Activated CD4-positive, CD25-positive, alpha-beta regulatory T cell treated with anti-CD3 and anti-CD28 coated beads, Interleukin-2, amount 50 U/mL, for 72 hours (primary cell): ENCODE measurements at regions not wholly inside any gene's neighbourhood (a gene's known extent, or its start where the extent isn't known, plus 50 kb on each side); places are given as distances from the start of the nearest gene placed in this dataset.
"Not testable (repeated sequence)": the region's sequence is repeated elsewhere in the genome, so short reads cannot be mapped to it uniquely, and the experiment has no call there.

ENCODE experiments used
- DNase-seq: peaks from one replicate; pipeline ENCODE4 v3.0.0; 2021

DNA sequence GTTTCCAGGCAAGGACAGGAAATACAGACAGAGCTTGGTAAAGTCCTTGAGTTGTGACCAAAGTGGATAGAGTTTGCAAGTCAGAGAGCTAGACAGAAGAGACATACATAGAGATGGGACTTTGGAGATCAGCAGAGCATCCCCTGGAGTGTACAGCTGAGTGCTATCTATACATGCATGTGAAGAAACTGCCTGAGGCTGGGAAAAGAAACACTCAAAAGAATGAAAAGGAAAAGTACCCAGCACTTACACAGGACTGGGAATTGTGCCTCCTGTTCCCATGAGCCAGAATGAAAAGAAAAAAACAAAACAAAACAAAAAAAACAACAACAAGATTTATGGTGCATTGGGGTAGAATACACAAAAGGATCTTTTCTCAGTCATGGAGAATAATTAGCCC lies 606.4 kb downstream of the ZNF608 start:
- no peak for DNase-seq

DNA sequence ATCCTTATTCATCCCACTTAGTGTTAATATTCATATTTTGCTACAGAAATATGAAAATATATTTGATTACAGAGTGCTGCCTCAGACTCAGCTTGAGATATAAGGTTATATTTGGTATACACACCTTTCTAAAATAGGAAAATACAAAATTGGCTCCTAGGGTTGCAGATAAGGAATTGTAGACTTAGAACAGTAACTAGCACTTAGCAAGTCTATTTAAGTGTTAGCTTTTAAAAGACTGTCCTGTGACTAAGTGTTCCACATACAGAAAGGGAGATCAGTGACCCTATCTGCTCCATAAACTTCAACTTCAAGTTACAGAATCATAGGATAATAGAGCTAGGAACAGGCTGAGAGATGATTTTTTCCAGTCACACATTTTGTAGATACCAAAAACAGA lies 607.0 kb downstream of the ZNF608 start:
- no peak for DNase-seq

DNA sequence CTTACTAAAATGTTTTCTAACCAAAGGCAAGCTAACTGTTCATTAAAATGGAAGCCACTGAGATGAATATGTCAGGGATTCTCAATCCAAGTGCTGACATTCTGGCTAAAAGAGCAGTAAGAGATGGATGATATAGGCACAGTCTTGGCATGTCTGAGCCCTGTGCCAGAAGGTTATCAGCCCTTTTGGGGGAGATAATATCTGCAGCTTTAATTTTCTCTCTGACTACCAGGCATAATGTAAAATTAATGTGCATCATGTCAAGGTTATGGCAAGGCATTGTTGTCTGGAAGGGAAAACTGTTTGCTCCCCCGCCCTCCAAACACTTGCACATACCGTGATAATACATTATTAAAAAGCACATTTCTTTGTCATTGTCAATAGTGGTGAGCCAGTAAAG lies 609.8 kb downstream of the ZNF608 start:
- DNase-seq, result no peak

DNA sequence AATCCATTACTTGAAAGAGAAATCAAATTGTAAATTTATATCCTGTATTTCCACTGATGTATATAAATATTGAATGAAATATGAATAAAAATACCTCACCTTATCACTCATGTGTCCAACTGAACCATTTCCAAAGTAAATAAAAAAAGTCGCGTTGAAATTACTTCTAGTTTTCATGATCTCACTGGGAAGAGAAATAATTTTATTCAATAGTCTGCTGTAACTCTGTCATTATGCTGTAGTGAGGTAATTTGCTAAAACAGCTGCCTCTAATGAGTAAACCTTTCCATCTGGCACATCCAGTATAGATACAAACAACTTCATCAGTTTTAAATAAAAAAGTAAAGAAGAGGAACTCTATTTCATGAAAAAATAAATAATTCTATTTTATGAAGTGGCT lies 611.5 kb downstream of the ZNF608 start:
- no peak for DNase-seq

DNA sequence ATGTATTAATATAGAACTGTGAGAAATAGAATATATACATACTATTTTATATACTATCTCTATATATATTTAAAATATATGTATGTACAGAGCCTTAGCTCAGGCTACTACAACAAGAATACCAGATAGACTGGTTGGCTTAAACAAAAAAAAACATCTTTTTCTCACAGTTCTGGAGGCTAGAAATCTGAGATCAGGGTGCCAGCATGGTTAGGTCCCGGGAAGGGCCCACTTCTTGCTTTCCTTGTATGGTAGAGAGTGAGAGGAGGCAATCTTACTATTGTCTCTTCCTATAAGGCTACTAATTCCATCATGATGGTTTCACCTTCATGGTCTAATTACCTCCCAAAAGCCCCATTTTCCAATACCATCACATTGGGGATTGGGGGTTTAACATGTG lies 613.0 kb downstream of the ZNF608 start:
- no peak for DNase-seq

DNA sequence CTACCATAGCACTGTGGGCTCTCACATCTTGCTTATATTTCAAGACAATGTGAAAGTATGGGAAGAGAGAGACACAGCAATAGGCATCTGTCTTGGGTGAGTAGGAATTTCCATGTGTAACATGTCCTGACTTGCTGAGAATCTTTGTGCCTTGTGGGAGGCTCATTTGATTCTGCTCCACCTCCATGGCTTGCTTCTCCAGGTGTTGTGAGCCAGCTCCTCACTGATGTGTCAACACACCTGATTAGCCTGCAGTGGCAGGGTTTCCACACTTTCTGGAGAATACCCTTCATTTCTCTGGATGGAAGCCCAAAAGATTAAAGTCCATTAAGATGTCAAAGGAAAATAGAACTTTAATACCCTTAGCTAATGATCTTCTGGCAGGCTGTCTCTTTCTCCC lies 613.6 kb downstream of the ZNF608 start:
- DNase-seq, result no peak

DNA sequence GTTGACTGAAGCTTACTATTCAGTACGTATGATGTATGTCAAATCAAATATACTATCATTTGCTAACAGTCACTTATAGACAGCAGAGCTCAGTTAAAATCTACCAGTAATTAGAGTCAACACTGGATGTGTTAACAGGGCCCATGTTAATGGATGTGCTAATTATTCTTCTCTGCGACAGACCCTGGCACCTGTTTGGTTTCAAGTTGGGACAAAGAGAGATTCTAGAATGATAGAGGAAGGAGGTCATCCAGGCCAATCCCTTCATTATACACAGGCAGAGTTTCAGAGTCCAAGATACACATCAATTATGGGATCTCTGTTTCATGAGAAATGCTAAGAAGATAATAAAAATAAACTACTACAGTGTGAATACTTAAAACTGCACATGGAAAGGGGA lies 615.0 kb downstream of the ZNF608 start:
- DNase-seq, result no peak

DNA sequence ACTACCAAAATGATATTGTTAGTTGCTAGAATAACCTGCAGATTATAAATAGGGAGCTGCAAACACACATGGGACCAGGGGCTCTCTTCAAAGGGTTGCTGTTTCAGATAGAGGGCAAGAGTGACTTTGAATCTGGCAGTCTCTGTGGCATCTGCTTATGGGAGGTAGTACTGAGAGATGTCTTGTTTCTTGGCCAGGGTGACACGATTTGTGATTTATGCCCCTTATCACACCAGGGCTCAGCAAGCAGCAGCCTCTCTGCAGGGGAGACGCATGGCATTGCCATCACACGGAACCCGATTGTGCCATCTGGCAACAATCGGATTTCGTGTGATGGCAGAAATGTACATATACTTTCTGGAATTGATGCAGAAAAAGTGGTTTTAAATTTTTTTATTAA lies 615.6 kb downstream of the ZNF608 start:
- DNase-seq, result no peak

DNA sequence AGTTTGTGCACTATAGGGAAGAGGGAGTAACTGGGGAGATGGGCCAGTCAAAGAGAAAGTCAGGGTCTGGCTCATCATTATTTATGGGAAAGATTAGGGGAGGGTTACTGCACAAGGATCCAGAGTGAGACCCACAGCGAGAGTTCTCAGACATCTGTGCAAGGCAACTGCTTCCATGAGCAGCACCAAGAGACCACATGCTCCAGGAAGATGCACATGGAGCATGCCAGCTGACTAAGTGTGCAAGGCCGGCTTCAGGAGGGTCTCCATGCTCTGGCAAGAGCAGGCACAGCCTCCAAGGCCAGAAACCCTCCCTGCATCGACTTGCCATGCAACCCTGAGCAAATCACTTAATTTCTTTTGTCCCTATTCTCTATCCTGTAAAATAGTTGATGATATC lies 616.9 kb downstream of the CSNK1G3 start:
- DNase-seq, result no peak

DNA sequence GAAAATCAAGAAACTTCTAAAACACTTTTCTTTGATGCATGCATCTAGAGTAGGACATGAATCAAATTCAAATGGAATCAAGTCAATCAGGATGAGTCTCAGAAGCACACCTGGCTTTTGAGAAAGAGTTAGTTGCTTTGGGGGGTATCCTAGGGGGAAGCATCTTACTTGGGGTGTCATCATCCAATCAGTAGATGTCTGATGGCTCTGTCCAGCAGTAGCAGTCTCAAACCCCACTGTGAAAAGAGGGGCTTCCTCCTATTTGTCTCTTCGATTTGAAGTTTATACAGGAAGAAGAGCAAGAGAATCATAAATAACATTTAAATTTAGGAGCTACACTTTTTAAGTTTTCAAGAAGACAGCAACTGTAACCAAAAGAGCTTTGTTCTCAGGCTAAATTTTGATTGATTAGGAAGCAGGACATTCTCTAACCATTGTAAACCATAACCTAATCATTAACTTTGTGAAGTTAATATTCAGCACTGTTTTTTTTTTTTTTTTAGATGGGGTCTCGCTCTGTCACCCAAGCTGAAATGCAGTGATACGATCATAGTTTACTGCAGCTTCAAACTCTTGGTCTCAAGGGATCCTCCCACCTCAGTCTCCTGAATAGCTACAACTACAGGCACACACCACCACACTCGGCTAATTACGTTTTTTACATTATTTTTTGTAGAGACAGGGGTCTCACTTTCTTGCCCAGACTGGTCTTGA lies 614.7 kb downstream of the CSNK1G3 start:
- DNase-seq, result no peak

DNA sequence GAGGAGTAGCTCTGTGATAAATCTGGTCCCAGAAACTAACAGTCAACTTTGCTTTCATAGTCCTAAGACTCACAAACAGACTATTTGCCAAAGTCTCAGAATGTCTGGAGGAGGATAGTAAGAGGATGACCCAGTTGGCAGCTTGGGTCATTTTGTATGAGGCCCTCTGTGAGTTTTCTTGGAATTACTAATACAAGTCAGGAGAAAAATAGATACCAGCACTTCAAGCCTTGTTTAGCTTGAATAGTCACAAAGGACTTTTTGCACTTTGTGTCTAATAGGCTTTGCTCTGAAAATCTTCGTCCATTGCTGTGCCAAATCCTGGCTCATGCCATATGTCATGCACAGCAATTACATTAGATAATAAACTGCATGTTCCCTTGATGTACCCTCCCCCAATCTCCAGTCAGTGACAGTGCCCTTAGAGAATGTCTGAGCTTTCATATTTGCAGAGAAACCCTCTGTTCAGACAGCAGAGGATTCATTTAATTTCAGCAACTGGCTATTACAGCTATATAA lies 612.8 kb downstream of the CSNK1G3 start:
- no peak for DNase-seq

DNA sequence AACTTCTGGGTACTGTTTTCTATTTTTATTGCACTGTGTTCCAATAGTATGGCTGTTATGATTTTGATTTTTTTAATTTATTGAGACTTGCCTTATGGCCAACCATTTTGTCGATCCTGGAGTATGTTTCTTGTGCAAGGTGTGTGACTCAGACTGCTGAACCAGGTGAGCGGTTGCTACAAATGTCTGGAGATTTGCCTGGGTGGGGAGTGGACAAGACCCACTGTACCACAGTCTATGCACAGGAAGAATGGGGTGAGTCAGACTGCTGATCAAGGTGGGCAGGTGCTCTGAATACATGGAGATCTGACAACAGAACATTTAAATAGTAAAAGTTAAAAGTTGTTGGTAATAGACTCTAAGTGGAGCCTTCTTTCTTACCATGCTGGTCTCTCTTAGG lies 609.2 kb downstream of the CSNK1G3 start:
- no peak for DNase-seq

DNA sequence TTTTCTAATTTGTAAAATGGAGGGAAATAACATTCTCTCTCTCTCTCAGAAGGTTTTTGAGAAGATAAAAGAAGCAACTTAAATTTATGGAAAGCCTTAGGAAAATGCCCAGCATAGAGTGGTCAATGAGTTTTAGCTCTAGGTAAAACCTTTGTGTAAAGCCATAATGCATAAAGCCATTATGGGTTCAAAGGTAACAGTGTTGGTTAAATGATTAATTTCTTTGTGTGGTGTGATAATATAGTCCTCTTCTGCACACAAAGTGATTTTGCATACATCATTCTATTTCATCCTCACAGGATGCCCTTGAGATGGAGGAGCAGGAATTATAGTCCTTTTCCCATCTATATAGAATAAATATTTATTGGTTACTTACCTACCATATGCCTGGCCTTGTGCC lies 602.9 kb downstream of the CSNK1G3 start:
- DNase-seq, result no peak

DNA sequence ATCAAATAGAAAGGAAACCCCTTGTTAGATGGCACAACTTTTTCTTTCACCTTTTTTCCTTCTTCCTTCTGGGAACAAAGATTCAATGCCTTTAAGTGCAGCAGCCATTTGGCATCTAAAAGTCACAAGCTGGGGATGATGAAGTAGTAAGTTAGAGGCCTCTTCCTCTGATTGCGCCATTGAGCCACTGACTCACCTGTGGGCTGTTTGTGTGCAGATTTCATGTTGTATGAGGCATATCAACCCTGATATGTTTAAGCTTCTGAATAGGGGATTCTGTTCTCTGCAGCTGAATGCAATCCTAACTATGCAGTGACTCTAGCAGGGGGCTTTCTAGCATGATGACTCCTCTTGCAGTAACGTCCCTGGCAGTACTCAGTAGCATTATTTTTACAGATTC lies 599.9 kb downstream of the CSNK1G3 start:
- no peak for DNase-seq

DNA sequence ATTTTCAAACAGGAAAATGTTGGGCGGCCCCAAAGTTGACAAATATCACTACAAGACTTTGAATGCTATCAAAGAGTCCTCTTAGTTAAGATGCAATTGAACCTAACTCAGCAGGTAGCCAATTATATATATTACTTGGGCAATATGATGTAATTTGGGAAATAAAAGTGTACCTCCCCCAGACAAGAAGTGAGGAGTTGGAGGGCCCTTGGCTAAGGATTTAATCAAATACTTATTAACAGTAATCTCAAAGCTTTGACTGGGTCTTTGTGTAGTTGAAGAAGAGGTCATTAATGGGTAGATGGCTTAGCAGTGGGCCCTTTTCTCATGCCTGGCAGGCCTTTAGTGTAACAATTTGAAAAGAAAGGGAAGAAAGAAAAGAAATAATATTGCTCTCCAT lies 599.0 kb downstream of the CSNK1G3 start:
- no peak for DNase-seq

DNA sequence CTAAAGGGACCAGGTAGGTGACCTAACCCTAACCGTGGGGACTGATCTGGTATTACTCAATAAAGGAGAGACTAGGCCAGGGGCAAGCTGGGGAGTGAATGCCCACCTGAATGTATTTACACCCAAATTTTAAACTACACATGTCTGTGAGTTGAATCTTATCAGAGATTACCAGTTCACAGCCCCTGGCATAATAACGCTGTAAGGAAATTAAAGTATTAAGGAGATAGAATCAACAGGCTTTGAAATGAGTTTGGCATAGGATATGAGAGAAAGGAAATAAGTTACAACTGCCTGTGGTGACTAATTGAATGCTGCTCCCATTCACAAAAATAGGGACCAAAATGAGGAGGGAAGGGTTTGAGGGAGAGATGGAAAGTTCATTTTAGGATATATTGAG lies 593.3 kb downstream of the CSNK1G3 start:
- no peak for DNase-seq

DNA sequence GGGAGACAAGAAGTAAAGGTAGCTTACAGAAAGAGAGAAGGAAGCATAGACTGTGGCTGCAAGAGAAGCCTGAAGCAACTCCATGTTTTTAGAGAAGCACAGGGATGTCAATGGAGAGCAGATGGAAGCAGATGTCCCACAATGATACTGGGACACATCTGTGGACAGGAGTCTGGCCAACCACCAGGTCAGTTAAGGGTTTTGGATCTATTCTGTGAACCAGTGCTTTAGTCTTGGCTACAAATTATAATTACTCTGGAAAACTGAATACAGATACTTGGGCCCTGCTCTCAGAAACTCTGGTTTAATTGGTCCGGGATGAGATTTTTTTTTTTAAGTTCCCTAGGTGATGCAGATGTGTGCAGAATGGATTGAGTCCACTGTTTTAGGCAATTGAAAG lies 592.8 kb downstream of the CSNK1G3 start:
- DNase-seq, result no peak

DNA sequence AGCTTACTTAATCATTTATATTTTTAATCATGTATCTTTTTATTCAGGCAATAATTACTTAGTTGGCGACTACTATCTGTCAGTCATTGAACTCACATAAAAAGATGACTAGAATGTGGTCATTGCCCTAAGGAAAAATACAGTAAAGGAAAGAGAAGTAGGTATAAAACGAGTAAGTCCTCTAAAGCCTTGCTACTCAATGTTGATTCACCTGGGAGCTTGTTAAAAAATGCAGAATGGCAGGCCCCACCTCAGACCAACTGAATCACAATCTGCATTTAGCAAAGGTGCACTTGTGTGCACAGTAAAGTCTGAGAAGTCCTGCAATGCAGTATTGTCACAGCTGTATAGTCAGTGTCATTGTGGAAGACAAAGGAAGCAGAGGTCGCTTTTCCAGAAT lies 592.4 kb downstream of the CSNK1G3 start:
- no peak for DNase-seq

DNA sequence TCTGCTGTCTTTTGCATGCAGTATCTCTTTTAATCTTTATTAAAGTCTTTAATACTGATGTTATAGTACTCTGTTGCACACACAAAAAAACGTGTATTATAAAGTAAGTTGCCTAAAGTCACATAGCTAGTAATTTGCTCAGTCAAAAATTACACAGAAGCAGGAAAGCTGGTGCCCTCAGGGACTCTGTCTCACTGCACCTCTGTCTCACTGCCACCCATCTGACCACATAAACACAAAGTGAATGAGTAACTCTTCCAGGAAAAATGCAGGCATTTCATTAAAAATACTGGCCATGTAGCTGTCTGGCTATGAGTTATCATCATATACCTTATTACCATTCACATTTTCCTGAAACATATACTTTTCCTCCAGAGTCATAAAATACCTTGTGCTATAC lies 591.7 kb downstream of the CSNK1G3 start:
- no peak for DNase-seq

DNA sequence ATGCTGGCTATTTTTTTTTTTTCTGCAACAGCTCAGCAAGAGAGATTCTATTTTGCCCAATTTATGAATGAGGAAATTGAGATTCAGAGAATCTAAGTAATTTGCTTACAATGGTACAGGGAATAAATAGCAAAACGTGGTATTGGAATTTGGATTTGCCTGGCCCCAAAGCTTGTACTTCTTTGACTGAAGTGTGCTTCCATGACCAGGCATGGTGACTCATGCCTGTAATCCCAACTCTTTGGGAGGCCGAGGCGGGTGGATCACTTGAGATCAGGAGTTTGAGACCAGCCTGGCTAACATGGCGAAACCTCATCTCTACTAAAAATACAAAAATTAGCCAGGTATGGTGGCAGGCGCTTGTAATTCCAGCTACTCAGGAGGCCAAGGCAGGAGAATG lies 591.1 kb downstream of the CSNK1G3 start:
- not testable (repeated sequence) for DNase-seq

DNA sequence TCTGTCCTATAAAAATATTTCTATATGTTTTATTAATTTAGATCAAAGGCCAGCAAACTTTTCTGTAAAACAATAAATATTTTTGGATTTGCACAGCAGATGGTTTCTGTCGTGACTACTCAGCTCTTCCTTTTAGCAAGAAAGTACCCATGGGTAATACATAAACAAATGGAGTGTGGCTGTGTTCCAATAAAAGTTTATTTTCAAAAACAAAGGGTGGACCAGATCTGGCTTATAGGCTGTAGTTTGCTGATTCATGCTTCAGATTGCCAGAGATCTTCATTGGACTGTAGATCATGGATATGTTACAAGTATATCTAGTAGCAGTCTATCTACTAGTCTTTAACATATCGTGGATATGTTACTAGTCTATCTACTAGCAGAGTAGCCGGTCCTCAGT lies 590.5 kb downstream of the CSNK1G3 start:
- no peak for DNase-seq

DNA sequence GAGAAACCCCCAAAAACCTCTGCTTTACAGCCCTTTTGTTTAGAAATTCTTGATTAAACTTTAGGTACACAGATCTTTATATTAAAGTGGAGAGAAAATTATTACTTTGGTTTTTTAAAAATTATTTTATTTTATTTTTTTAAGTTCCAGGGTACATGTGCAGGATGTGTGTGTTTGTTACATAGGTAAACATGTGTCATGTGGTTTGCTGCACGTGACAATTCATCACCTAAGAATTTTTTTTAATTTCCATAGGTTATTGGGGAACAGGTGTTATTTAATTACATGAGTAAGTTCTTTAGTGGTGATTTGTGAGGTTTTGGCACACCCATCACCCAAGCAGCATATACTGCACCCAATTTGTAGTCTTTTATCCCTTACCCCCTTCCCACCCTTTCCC lies 581.7 kb downstream of the CSNK1G3 start:
- DNase-seq, result no peak

DNA sequence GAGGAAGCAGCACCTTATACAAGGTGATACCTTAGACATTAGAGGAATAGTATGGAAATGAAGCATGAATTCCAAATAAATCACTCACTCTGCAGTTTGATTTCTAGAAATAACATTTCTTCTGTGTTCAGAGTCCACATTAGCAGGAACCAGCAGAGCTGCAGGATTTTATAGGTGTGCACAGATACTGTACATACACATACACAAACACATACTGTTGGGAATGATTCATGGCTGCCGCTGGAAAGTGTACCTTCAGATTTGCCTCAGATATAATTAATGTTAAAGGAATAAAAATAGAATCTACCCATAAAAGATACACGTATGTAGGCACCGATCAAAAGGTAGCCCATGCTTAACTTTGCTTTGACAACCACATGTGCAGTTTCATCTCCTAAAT lies 578.1 kb downstream of the CSNK1G3 start:
- no peak for DNase-seq

DNA sequence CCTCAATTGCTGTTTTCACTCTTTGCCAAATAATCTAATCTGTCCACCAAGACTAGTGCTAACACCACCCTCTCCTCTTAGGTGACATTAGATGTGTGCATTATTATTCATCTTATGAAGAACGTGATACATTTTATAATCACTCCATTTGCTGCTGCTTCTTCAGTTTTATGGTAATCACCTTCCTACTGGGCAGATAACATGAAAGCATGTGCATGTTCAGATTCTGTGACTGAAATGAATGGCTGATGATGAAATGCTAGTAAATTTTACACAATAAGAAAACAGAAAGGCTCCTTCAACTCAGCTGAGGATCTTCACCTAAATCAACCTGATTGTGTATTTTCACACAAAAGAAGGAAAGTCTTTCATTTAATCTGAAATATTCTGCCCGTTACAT lies 577.6 kb downstream of the CSNK1G3 start:
- no peak for DNase-seq

DNA sequence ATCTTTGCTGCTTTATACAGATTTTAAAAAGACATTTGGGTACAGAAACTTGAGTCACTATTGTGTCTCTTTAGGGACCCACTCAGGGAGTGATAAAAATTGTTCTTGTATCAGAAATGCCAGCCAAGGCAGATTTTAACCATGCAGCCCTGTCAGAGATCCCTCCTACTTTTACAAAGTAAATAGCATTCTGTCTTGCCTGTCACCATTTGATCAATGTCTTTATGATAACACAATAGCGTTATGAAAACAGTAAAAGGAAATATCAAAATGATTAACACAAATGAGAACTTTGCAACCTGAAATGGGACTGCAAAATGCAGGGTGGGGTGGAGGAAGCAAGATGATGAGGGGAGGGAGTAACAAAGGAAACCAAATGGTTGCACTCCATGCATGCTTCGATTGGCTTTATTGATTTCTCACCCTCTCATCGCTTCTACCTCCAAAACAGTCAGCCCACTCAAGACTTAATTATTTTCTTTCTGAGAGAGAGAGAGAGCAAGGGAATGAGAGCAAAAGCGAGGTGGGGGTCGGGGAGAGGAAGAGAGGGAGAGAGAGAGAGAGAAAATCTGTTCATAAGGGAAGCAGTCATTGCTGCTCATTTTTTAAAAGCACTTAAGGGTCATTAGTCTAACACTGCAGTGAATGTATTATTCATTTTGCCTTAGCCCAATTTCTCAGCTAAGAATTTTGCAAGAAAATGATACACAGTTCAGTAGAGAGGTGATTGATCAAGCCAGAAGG lies 576.5 kb downstream of the CSNK1G3 start:
- no peak for DNase-seq
